ENCODE measurements at regions not wholly inside any gene's neighbourhood (a gene's known extent, or its start where the extent isn't known, plus 50 kb on each side); places are given as distances from the start of the nearest gene placed in this dataset.

DNA sequence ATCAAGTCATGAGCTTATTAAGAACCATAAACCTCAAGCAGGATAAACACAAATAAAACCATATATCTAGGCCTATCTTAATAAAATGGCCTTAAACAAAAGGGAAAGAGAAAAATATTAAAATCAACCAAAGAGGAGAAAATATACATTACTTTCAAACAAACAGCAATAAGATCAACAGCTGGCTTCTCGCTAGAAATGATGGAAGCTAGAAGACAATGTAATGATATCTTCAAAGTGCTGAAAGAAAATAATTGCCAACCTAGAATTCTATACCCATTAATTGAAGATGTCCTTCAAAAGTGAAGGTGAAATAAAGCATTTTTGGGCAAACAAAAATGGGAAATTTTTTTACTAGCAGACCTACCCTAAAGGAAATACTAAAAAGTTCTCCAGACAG, 142.9 kb upstream of the PODXL start:
- TF ChIP-seq, protein P1, sequence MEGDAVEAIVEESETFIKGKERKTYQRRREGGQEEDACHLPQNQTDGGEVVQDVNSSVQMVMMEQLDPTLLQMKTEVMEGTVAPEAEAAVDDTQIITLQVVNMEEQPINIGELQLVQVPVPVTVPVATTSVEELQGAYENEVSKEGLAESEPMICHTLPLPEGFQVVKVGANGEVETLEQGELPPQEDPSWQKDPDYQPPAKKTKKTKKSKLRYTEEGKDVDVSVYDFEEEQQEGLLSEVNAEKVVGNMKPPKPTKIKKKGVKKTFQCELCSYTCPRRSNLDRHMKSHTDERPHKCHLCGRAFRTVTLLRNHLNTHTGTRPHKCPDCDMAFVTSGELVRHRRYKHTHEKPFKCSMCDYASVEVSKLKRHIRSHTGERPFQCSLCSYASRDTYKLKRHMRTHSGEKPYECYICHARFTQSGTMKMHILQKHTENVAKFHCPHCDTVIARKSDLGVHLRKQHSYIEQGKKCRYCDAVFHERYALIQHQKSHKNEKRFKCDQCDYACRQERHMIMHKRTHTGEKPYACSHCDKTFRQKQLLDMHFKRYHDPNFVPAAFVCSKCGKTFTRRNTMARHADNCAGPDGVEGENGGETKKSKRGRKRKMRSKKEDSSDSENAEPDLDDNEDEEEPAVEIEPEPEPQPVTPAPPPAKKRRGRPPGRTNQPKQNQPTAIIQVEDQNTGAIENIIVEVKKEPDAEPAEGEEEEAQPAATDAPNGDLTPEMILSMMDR (optimal IDR thresholded peaks at IDR 0.05 in 1 of 3, IDR thresholded peaks at IDR 0.05 in 1 of 3, conservative IDR thresholded peaks at IDR 0.05 in 1 of 3; ENCODE audit: extremely low read depth in 1 of 3, insufficient read depth in 2 of 3, low read length in 3 of 3), result no peak
- TF ChIP-seq EZH2 (IDR thresholded peaks at IDR 0.05; ENCODE audit: low read length), result no peak
